Parathyroid adenoma (tissue), 2 donors: ENCODE measurements at regions not wholly inside any gene's neighbourhood (a gene's known extent, or its start where the extent isn't known, plus 50 kb on each side); places are given as distances from the start of the nearest gene placed in this dataset.

Experiments used
- H2AFZ ChIP-seq: fragments of 300-600 bp; sonication (generic); one replicate; pipeline ENCODE4 v1.7.0; 2017; ENCODE audit warnings: antibody characterized with exemption, mild to moderate bottlenecking
- H3K27ac ChIP-seq: fragments of 300-600 bp; sonication (generic); one replicate; pipeline ENCODE4 v1.7.0; 2017
- H3K27me3 ChIP-seq: fragments of 300-600 bp; sonication (generic); one replicate; pipeline ENCODE4 v1.7.0; 2017; ENCODE audit warnings: low read length; ENCODE audit not compliant: control insufficient read depth, insufficient read depth
- H3K36me3 ChIP-seq: fragments of 300-600 bp; sonication (generic); one replicate; pipeline ENCODE4 v1.7.0; 2017; ENCODE audit warnings: low read length; ENCODE audit not compliant: control insufficient read depth, insufficient read depth
- H3K4me1 ChIP-seq: fragments of 300-600 bp; sonication (generic); one replicate; pipeline ENCODE4 v1.7.0; 2017; ENCODE audit warnings: control low read depth
- H3K4me2 ChIP-seq: fragments of 300-600 bp; sonication (generic); one replicate; pipeline ENCODE4 v1.7.0; 2017; ENCODE audit warnings: low read length
- H3K4me3 ChIP-seq: fragments of 300-600 bp; sonication (generic); one replicate; pipeline ENCODE4 v1.7.0; 2017; ENCODE audit warnings: low read depth, low read length
- H3K79me2 ChIP-seq: fragments of 300-600 bp; sonication (generic); one replicate; pipeline ENCODE4 v1.7.0; 2017; ENCODE audit warnings: control low read depth
- H3K9ac ChIP-seq: fragments of 300-600 bp; sonication (generic); one replicate; pipeline ENCODE4 v1.7.0; 2017; ENCODE audit warnings: mild to moderate bottlenecking
- H3K9me3 ChIP-seq: fragments of 300-600 bp; sonication (generic); one replicate; pipeline ENCODE4 v1.7.0; 2017; ENCODE audit warnings: low read length; ENCODE audit not compliant: control insufficient read depth
- CTCF ChIP-seq: fragments of 300-600 bp; sonication (generic); IDR thresholded peaks from one replicate; pipeline ENCODE4 v1.7.0; 2017; ENCODE audit warnings: antibody characterized with exemption, mild to moderate bottlenecking
- donor health status: primary hyperparathyroidism.

GRCh38 chr18:41745166-41746049, 209.6 kb upstream of the PIK3C3 start:
- H3K27me3 ChIP-seq, result no peaks in the 10 kb centered on the region
- no peak overlapping the region for H3K9ac ChIP-seq
- H3K4me2 ChIP-seq, result no peak overlapping the region
- TF ChIP-seq CTCF, result no peak
- no peak overlapping the region for H3K27ac ChIP-seq
- no peaks in the 10 kb centered on the region for H3K79me2 ChIP-seq
- H3K4me1 ChIP-seq, result no peaks in the 10 kb centered on the region
- no peak overlapping the region for H3K4me3 ChIP-seq
- H3K36me3 ChIP-seq, result no peaks in the 10 kb centered on the region
- no peak overlapping the region for H2AFZ ChIP-seq
- no peaks in the 10 kb centered on the region for H3K9me3 ChIP-seq

GRCh38 chr18:41744421-41745030, 210.5 kb upstream of the PIK3C3 start:
- Histone ChIP-seq H3K27me3 (no peaks in the 10 kb centered on the region), H3K9ac (no peak overlapping the region), H3K9me3 (no peaks in the 10 kb centered on the region), H3K4me3 (no peak overlapping the region), H3K4me1 (no peaks in the 10 kb centered on the region), H2AFZ (no peak overlapping the region), H3K79me2 (no peaks in the 10 kb centered on the region), H3K36me3 (no peaks in the 10 kb centered on the region), H3K27ac (no peak overlapping the region), H3K4me2 (no peak overlapping the region)
- TF ChIP-seq CTCF, result no peak

- Histone ChIP-seq H3K27ac (no peak overlapping the region), H3K4me2 (no peak overlapping the region), H2AFZ (no peak overlapping the region), H3K4me3 (no peak overlapping the region), H3K9ac (no peak overlapping the region), H3K36me3 (no peaks in the 10 kb centered on the region), H3K4me1 (no peaks in the 10 kb centered on the region), H3K79me2 (no peaks in the 10 kb centered on the region), H3K9me3 (no peaks in the 10 kb centered on the region), H3K27me3 (no peaks in the 10 kb centered on the region)
- TF ChIP-seq CTCF, result no peak
These were observed 217.8 kb upstream of the PIK3C3 start for GRCh38 chr18:41737218-41737617.

GRCh38 chr18:41734917-41735316, 220.1 kb upstream of the PIK3C3 start:
- no peak overlapping the region for H3K4me2 ChIP-seq
- H2AFZ ChIP-seq, result no peak overlapping the region
- no peak overlapping the region for H3K27ac ChIP-seq
- no peak for TF ChIP-seq CTCF
- no peak overlapping the region for H3K9ac ChIP-seq
- no peaks in the 10 kb centered on the region for H3K4me1 ChIP-seq
- H3K79me2 ChIP-seq, result no peaks in the 10 kb centered on the region
- no peaks in the 10 kb centered on the region for H3K9me3 ChIP-seq
- no peak overlapping the region for H3K4me3 ChIP-seq
- no peaks in the 10 kb centered on the region for H3K36me3 ChIP-seq
- H3K27me3 ChIP-seq, result no peaks in the 10 kb centered on the region
